Muscle of leg (tissue), 3 donors: ENCODE measurements at regions not wholly inside any gene's neighbourhood (a gene's known extent, or its start where the extent isn't known, plus 50 kb on each side); places are given as distances from the start of the nearest gene placed in this dataset.

ENCODE experiments used
- DNase-seq: peaks from one replicate; pipeline ENCODE4 v3.0.0; 2013
- H3K27ac ChIP-seq: one replicate; pipeline ENCODE4 v1.5.1; 2013; ENCODE audit warnings: mild to moderate bottlenecking, low read length, control low read depth
- H3K27me3 ChIP-seq: one replicate; pipeline ENCODE4 v1.6.1; 2013; ENCODE audit warnings: low read length; ENCODE audit not compliant: control insufficient read depth, insufficient read depth
- H3K36me3 ChIP-seq: one replicate; pipeline ENCODE4 v1.6.1; 2013; ENCODE audit warnings: low read length; ENCODE audit not compliant: control insufficient read depth, insufficient read depth
- H3K4me1 ChIP-seq: one replicate; pipeline ENCODE4 v1.6.1; 2013; ENCODE audit warnings: low read length; ENCODE audit not compliant: control insufficient read depth, insufficient read depth
- H3K4me3 ChIP-seq: one replicate; pipeline ENCODE4 v1.5.1; 2013; ENCODE audit warnings: low read length, control low read depth
- H3K9me3 ChIP-seq: replicated peaks from 2 replicates; pipeline ENCODE4 v1.6.1; 2013; ENCODE audit warnings: low read depth, low read length; ENCODE audit not compliant: control insufficient read depth
- whole genome bisulfite sequencing: methylation state at CpG from one replicate; pipeline ENCODE4 v1.1.5; 2013; ENCODE audit warnings: missing lambda C conversion rate; ENCODE audit not compliant: insufficient coverage; 5-methylcytosine and 5-hydroxymethylcytosine counted together

GRCh38 chr11:82092904-82093303 lies 640.8 kb downstream of the FAM181B start:
- Histone ChIP-seq H3K9me3 (no peaks in the 10 kb centered on the region), H3K36me3 (no peaks in the 10 kb centered on the region), H3K4me3 (no peak overlapping the region), H3K27ac (no peak overlapping the region), H3K27me3 (no peaks in the 10 kb centered on the region), H3K4me1 (no peaks in the 10 kb centered on the region)
- no peak for DNase-seq

DNA sequence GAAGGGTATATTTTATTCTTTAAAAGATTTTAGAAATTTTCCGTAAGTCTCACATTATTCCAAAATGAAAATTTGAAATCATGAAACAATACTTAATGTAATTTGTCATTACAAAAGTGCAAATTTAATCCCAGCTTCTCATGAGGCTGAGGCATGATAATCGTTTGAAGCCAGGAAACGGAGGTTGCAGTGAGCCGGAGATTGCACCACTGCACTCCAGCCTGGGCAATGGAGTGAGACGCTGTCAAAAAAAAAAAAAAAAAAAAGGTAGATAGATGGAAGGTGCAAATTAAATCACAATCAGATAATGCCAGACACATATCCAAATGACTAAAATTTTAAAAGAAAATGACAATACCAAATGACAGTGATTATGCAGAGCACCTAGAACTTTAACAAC lies 644.2 kb downstream of the FAM181B start:
- Histone ChIP-seq H3K4me3 (no peak overlapping the region), H3K4me1 (no peaks in the 10 kb centered on the region), H3K27me3 (no peaks in the 10 kb centered on the region), H3K36me3 (no peaks in the 10 kb centered on the region), H3K27ac (no peak overlapping the region), H3K9me3 (no peaks in the 10 kb centered on the region)
- no CpG with 5 or more reads among the region's 5 CpGs for WGBS
- no peak for DNase-seq

DNA sequence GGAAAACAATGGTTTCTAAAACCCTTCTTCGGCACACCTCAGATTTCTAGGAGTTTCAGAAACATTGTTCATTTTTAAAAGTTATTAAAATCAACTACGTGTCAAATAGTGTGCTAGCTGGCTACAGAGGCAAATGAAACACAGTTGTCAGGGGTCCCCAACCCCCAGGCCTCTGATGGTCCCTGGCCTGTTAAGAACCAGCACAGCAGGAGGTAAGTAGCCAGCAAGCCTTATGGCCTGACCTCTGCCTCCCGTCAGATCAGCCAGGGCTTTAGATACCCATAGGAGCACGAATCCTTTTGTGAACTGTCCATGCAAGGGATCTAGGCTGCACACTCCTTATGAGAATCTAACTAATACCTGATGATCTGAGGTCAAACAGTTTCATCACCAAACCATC lies 648.2 kb downstream of the FAM181B start:
- no peaks in the 10 kb centered on the region for H3K4me1 ChIP-seq
- no peaks in the 10 kb centered on the region for H3K36me3 ChIP-seq
- no peaks in the 10 kb centered on the region for H3K9me3 ChIP-seq
- H3K27me3 ChIP-seq = no peaks in the 10 kb centered on the region
- H3K4me3 ChIP-seq = no peak overlapping the region
- H3K27ac ChIP-seq = no peak overlapping the region
- no peak for DNase-seq
- WGBS = 56% methylated on average over 2 of the region's 4 CpGs

DNA sequence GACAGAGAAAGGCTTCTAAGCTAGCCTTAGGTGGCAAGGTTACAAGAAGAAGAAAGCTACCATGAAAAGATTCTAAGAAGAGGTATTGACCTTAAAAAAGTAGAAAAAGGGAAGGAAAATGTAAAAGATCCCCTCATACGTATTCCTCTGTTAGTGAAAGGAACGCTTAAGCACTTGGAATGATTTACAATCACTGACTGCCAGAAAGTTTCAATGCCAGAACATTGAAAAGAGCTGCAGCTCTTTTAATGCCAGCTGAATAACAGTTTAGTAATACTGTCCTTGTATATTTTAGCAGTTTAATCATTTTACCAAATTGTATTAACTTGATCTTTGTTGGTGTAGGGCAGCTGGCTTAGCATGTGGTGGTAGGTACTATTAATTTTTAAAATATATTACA lies 650.7 kb downstream of the FAM181B start:
- WGBS = no CpG with 5 or more reads among the region's 2 CpGs
- no peak overlapping the region for H3K27ac ChIP-seq
- peak; percentile 63 for DNase-seq

GRCh38 chr11:82080160-82080559 lies 653.5 kb downstream of the FAM181B start:
- H3K9me3 ChIP-seq = no peaks in the 10 kb centered on the region
- no peak for DNase-seq
- H3K27ac ChIP-seq = no peak overlapping the region
- H3K36me3 ChIP-seq = no peaks in the 10 kb centered on the region
- H3K4me3 ChIP-seq = no peak overlapping the region
- no peaks in the 10 kb centered on the region for H3K4me1 ChIP-seq
- 88% methylated on average over 1 of the region's 2 CpGs for WGBS
- H3K27me3 ChIP-seq = no peaks in the 10 kb centered on the region

More for the DNA sequence above, 650.7 kb downstream of the FAM181B start:
- no peaks in the 10 kb centered on the region for H3K36me3 ChIP-seq
- H3K4me1 ChIP-seq = no peaks in the 10 kb centered on the region
- H3K4me3 ChIP-seq = no peak overlapping the region
- H3K27me3 ChIP-seq = no peaks in the 10 kb centered on the region
- H3K9me3 ChIP-seq = no peaks in the 10 kb centered on the region

- H3K27me3 ChIP-seq = no peaks in the 10 kb centered on the region
- H3K27ac ChIP-seq = no peak overlapping the region
- H3K4me3 ChIP-seq = no peak overlapping the region
- WGBS = no CpG with 5 or more reads among the region's 3 CpGs
- no peaks in the 10 kb centered on the region for H3K36me3 ChIP-seq
- no peak for DNase-seq
- H3K9me3 ChIP-seq = no peaks in the 10 kb centered on the region
- no peaks in the 10 kb centered on the region for H3K4me1 ChIP-seq
Measured at GRCh38 chr11:82076126-82076525, 657.5 kb downstream of the FAM181B start.

DNA sequence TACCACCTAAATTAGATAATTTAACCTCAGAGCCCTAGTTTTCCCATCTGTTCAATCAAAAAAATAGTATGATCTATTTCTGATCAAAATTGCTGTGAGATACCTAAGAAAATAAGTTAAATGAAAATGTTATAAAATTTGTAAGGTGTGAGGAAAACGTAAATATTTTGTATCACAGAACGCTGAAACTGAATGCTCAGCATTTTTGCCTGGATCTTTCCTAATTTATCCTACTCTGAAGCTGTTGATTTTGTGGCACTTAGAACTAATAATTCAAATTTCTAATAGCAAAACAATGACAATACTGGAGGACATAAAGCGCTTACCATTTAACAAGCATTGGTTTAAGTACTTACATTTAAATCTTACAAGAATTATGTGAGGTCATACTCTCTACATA lies 674.2 kb downstream of the FAM181B start:
- Histone ChIP-seq H3K27ac (no peak overlapping the region), H3K4me1 (no peaks in the 10 kb centered on the region), H3K27me3 (no peaks in the 10 kb centered on the region), H3K4me3 (no peak overlapping the region), H3K9me3 (no peaks in the 10 kb centered on the region), H3K36me3 (no peaks in the 10 kb centered on the region)
- DNase-seq = no peak
- WGBS = no CpG with 5 or more reads among the region's 3 CpGs

DNA sequence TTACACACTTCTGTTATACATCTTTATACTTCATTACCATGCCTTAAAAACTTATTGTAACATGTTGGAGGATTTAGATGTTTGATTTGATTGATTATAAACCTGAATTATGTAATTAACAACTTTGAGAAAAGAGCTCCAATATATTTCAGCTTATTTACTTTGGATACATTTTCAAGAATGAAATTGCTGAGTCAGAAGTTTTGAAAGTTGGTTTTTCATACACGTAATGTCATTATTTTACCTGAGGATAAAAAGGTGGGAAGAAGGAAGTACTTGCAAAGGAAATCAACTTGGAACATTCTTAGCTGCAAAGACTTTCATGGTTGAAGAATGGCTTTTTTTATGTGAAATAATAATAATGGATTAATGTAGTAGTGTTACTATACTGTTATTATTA lies 677.2 kb downstream of the FAM181B start:
- H3K9me3 ChIP-seq = no peaks in the 10 kb centered on the region
- WGBS = no CpG with 5 or more reads among the region's 1 CpG
- no peak for DNase-seq

DNA sequence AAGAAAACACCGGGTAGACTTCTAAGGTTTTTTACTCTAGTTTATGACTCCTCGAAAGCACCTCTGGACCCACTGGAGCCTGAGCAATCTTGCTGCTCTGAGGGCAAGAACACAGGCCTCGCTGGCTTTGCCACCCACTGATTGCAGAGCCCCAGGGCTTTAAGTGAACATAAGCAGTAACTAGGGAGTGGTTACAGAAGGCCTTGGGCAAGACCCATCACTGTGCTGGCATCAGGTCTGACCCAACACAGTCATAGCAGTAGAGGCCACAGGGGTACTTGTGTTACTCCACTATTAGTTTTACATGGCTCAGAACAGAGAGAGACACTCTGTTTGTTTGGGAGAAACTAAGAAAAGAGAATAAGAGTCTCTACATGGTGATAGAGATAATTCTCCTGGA lies 684.5 kb downstream of the FAM181B start:
- H3K36me3 ChIP-seq = no peaks in the 10 kb centered on the region
- no peaks in the 10 kb centered on the region for H3K27me3 ChIP-seq
- H3K9me3 ChIP-seq = no peaks in the 10 kb centered on the region
- H3K4me1 ChIP-seq = no peaks in the 10 kb centered on the region
- no peak overlapping the region for H3K27ac ChIP-seq
- H3K4me3 ChIP-seq = no peak overlapping the region
- 100% methylated on average over 2 of the region's 3 CpGs for WGBS
- DNase-seq = no peak

More for the DNA sequence above, 677.2 kb downstream of the FAM181B start:
- H3K4me3 ChIP-seq = no peak overlapping the region
- H3K4me1 ChIP-seq = no peaks in the 10 kb centered on the region
- H3K27ac ChIP-seq = no peak overlapping the region
- H3K27me3 ChIP-seq = no peaks in the 10 kb centered on the region
- no peaks in the 10 kb centered on the region for H3K36me3 ChIP-seq

DNA sequence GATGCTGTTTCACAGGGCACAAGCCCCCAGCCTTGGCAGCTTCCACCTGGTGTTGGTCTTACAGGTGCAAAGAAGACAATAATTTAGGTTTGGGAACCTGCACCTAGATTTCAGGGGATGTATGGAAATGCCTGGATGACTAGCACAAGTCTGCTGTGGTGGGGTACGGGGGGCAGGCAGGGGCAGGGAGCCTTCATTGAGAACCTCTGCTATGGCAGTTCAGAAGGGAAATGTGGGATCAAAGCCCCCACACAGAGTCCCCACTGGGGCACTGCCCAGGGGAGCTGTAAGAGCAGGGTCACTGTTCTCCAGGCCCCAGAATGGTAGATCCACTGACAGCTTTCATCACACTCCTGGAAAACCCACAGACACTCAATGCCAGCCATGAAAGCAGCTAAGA lies 686.5 kb downstream of the FAM181B start:
- H3K9me3 ChIP-seq = no peaks in the 10 kb centered on the region
- H3K4me1 ChIP-seq = no peaks in the 10 kb centered on the region
- 83% methylated on average over 1 of the region's 1 CpG for WGBS
- DNase-seq = no peak
- H3K4me3 ChIP-seq = no peak overlapping the region
- no peaks in the 10 kb centered on the region for H3K27me3 ChIP-seq
- no peak overlapping the region for H3K27ac ChIP-seq
- no peaks in the 10 kb centered on the region for H3K36me3 ChIP-seq

GRCh38 chr11:82046778-82047177 lies 686.9 kb downstream of the FAM181B start:
- H3K4me1 ChIP-seq = no peaks in the 10 kb centered on the region
- H3K36me3 ChIP-seq = no peaks in the 10 kb centered on the region
- H3K27ac ChIP-seq = no peak overlapping the region
- WGBS = 45% methylated on average over 1 of the region's 1 CpG
- H3K27me3 ChIP-seq = no peaks in the 10 kb centered on the region
- DNase-seq = peak; percentile 60
- no peaks in the 10 kb centered on the region for H3K9me3 ChIP-seq
- H3K4me3 ChIP-seq = no peak overlapping the region
